ENCODE measurements at regions not wholly inside any gene's neighbourhood (a gene's known extent, or its start where the extent isn't known, plus 50 kb on each side); places are given as distances from the start of the nearest gene placed in this dataset.
"Not testable (repeated sequence)": the region's sequence is repeated elsewhere in the genome, so short reads cannot be mapped to it uniquely, and the experiment has no call there.

DNA sequence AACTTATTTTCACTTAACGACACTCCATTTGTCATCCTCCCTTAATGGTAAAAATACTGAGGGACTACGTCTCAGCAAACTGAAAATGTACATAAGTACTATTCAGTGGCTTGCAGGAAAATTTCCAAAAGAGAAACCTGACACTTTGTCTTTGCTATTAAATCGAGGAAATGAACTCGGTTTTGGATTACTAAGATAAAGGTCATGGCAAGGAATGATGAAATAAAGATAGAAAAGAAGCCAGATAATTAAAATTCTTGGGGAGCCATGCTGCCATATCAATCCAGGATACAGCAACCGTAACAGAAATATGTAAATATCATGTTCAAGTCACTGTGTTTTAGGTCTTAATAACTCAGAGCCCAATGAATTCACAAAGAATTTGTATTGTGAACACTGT lies 647.8 kb downstream of the CDH9 start:
- H3K4me3 ChIP-seq, result no peak overlapping the region
- H3K27ac ChIP-seq, result no peak overlapping the region
- in situ Hi-C loops (cut with MboI; ENCODE audit: low sequenced_read_pairs in 4 of 4), result no loop called here
- H3K9me3 ChIP-seq, result no peaks in the 10 kb centered on the region
- H3K4me1 ChIP-seq, result no peaks in the 10 kb centered on the region
- no peaks in the 10 kb centered on the region for H3K27me3 ChIP-seq
- TF ChIP-seq, protein P1, sequence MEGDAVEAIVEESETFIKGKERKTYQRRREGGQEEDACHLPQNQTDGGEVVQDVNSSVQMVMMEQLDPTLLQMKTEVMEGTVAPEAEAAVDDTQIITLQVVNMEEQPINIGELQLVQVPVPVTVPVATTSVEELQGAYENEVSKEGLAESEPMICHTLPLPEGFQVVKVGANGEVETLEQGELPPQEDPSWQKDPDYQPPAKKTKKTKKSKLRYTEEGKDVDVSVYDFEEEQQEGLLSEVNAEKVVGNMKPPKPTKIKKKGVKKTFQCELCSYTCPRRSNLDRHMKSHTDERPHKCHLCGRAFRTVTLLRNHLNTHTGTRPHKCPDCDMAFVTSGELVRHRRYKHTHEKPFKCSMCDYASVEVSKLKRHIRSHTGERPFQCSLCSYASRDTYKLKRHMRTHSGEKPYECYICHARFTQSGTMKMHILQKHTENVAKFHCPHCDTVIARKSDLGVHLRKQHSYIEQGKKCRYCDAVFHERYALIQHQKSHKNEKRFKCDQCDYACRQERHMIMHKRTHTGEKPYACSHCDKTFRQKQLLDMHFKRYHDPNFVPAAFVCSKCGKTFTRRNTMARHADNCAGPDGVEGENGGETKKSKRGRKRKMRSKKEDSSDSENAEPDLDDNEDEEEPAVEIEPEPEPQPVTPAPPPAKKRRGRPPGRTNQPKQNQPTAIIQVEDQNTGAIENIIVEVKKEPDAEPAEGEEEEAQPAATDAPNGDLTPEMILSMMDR (IDR thresholded peaks at IDR 0.05 in 4 of 5, conservative IDR thresholded peaks at IDR 0.05 in 1 of 5), result no peak
- TF ChIP-seq POLR2A (IDR thresholded peaks at IDR 0.05), result no peak
- no peaks in the 10 kb centered on the region for H3K36me3 ChIP-seq
- ATAC-seq (no peak), DNase-seq (no peak)
- intact Hi-C loops (cut with DNase I; ENCODE audit: low total_unique reads), result no loop called here

DNA sequence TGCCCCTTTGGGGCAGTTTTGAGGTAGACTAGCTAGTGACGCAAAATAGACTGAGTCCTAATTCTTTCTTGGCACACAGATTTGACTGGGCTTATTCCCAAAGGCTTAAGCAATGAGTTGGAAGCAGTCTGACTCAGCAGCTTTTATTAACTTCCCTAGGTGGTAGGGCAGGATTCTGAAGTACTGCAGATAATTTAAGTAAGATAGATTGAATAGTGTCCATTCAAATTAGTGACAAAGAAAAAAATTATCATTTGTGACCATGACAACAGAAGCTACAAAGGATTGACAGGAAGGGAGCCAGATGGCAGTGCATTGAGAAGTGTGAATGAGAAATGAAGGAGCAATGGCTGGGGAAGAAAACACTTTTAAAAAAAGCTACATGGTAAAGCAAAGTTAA lies 649.4 kb downstream of the CDH9 start:
- no peak for ATAC-seq
- no peaks in the 10 kb centered on the region for H3K4me1 ChIP-seq
- no peak for DNase-seq
- TF ChIP-seq, protein P1 (IDR thresholded peaks at IDR 0.05 in 4 of 5, conservative IDR thresholded peaks at IDR 0.05 in 1 of 5), result no peak
- in situ Hi-C loops (cut with MboI; ENCODE audit: low sequenced_read_pairs in 4 of 4) (no loop called here), intact Hi-C loops (cut with DNase I; ENCODE audit: low total_unique reads) (no loop called here)
- no peak overlapping the region for H3K27ac ChIP-seq
- no peaks in the 10 kb centered on the region for H3K36me3 ChIP-seq
- H3K27me3 ChIP-seq, result no peaks in the 10 kb centered on the region
- no peak overlapping the region for H3K4me3 ChIP-seq
- H3K9me3 ChIP-seq, result no peaks in the 10 kb centered on the region

GRCh38 chr5:26386532-26386931 lies 651.9 kb downstream of the CDH9 start:
- no peak for DNase-seq
- intact Hi-C loops (cut with DNase I; ENCODE audit: low total_unique reads), result no loop called here
- Histone ChIP-seq H3K9me3 (no peaks in the 10 kb centered on the region), H3K36me3 (no peaks in the 10 kb centered on the region), H3K27me3 (no peaks in the 10 kb centered on the region), H3K4me1 (no peaks in the 10 kb centered on the region), H3K4me3 (no peak overlapping the region), H3K27ac (no peak overlapping the region)
- no peak for ATAC-seq
- in situ Hi-C loops (cut with MboI; ENCODE audit: low sequenced_read_pairs in 4 of 4), result no loop called here
- TF ChIP-seq, protein P1 (IDR thresholded peaks at IDR 0.05 in 4 of 5, conservative IDR thresholded peaks at IDR 0.05 in 1 of 5), result no peak
- no peak for TF ChIP-seq POLR2A (IDR thresholded peaks at IDR 0.05)

DNA sequence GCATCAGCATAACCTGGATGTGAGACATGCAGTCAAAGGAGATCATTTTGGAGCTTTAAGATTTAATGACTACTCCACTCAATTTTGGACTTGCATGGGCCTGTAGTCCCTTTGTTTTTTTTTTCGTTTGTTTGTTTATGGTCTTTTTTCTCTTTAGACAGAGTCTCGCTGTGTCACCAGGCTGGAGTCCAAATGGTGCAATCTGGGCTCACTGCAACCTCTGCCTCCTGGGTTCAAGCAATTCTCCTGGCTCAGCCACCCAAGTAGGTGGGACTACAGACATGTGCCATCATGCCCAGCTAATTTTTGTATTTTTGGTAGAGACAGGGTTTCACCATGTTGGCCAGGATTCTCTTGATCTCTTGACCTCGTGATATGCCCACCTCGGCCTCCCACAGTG lies 673.8 kb downstream of the CDH9 start:
- not testable (repeated sequence) for H3K9me3 ChIP-seq, ATAC-seq

DNA sequence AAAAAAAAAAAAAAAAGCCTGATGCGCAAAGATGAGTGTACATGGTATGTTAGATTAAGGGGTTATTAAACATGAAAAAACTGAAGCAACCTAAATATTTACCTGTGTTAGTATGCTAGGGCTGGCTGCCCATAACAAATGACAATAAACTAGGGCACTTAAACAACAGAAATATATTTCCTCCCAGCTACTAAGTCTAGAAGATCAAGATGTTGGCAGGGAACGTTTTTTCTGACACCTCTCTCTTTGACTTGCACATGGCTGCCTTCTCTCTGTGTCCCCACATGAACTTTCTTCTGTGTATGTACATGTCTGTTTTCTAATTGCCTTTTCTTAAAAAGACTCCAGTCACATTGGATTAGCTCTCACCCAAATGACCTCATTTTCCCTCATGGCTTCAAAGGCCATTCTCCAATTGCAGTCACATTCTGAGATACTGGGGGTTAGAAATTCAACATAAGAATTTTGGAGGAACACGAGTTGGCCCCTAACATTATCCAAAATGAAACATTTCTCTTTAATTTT lies 694.5 kb downstream of the CDH9 start:
- TF ChIP-seq POLR2A (IDR thresholded peaks at IDR 0.05), result no peak
- TF ChIP-seq, protein P1 (IDR thresholded peaks at IDR 0.05 in 4 of 5, conservative IDR thresholded peaks at IDR 0.05 in 1 of 5), result no peak
- no peaks in the 10 kb centered on the region for H3K36me3 ChIP-seq

More for the DNA sequence above, 673.8 kb downstream of the CDH9 start:
- H3K4me1 ChIP-seq; in situ Hi-C loops (cut with MboI; ENCODE audit: low sequenced_read_pairs in 4 of 4); DNase-seq; H3K27me3 ChIP-seq; H3K27ac ChIP-seq; H3K36me3 ChIP-seq; H3K4me3 ChIP-seq; intact Hi-C loops (cut with DNase I; ENCODE audit: low total_unique reads): not testable (repeated sequence)

More for the DNA sequence above, 694.5 kb downstream of the CDH9 start:
- intact Hi-C loops (cut with DNase I; ENCODE audit: low total_unique reads) (no loop called here), in situ Hi-C loops (cut with MboI; ENCODE audit: low sequenced_read_pairs in 4 of 4) (no loop called here)
- H3K9me3 ChIP-seq, result no peaks in the 10 kb centered on the region
- DNase-seq, result no peak
- ATAC-seq, result no peak
- no peaks in the 10 kb centered on the region for H3K4me1 ChIP-seq
- no peak overlapping the region for H3K27ac ChIP-seq
- no peaks in the 10 kb centered on the region for H3K27me3 ChIP-seq
- H3K4me3 ChIP-seq, result no peak overlapping the region

Data from gastrocnemius medialis (tissue), 4 donors.